HepG2 (cell line): ENCODE measurements at regions not wholly inside any gene's neighbourhood (a gene's known extent, or its start where the extent isn't known, plus 50 kb on each side); places are given as distances from the start of the nearest gene placed in this dataset.

Experiments used
- ATAC-seq: fragments of 200-7000 bp; cut with Tn5 transposase; 3 replicates; pipeline ENCODE4 v1.9.1; 2020; ENCODE audit warnings: mild to moderate bottlenecking, moderate library complexity
- BruUV-seq: library from RNA; stranded (reverse); fragments of 400-500 nt; replicated peaks from 2 replicates; lab custom pipeline; 2021; lab: Mats Ljungman, UMichigan
- CTCF ChIA-PET: fragments of 300-600 bp; formaldehyde crosslinking; extraction: SDS; loops from one replicate; lab custom pipeline; 2021; ENCODE audit warnings: low total read pairs, inconsistent platforms, low intra/inter-chr PET ratio; lab: Yijun Ruan, JAX
- POLR2A ChIA-PET: fragments of 350-600 bp; sonication (Branson Sonifier 250); formaldehyde crosslinking; loops from one replicate; lab custom pipeline; 2020; ENCODE audit warnings: antibody characterized with exemption, inconsistent platforms; lab: Yijun Ruan, JAX
- DNase-seq: peaks from one replicate; pipeline ENCODE4 v3.0.0-alpha.2; 2015; ENCODE audit warnings: low spot score
- FAIRE-seq: peaks from 3 replicates; lab custom pipeline; 2011; peaks lifted over from hg19 to GRCh38; lab: Jason Lieb, UNC
- H2AFZ ChIP-seq: one replicate; pipeline ENCODE4 v1.6.1; 2011; ENCODE audit warnings: low read length, inconsistent platforms
- H3K27ac ChIP-seq: fragments of 300-600 bp; 3 replicates; pipeline ENCODE4 v1.8.0; 2011; ENCODE audit warnings: mixed run types, mild to moderate bottlenecking, mixed read lengths, low read length, inconsistent platforms; ENCODE audit not compliant: insufficient read depth; ENCODE audit errors: extremely low read length
- H3K27me3 ChIP-seq, 2 experiments: fragments of 200-600 bp in 1 of 2; 2 replicates in 1 of 2; 3 replicates in 1 of 2; pipeline versions ENCODE4 v1.6.0 to v1.8.0; 2011; ENCODE audit warnings: low read length in 2 of 2, mild to moderate bottlenecking in 2 of 2, moderate library complexity in 2 of 2, inconsistent platforms in 1 of 2; ENCODE audit not compliant: insufficient read depth in 2 of 2, control insufficient read depth in 1 of 2
- H3K36me3 ChIP-seq, 2 experiments: fragments of 200-600 bp in 1 of 2; replicated peaks in 1 of 2; 2 replicates in 1 of 2; 3 replicates in 1 of 2; pipeline versions ENCODE4 v1.5.1 to v1.8.0; 2011; ENCODE audit warnings: low read length in 2 of 2, inconsistent platforms in 1 of 2; ENCODE audit not compliant: insufficient read depth in 2 of 2, control insufficient read depth in 1 of 2
- H3K4me1 ChIP-seq: 2 replicates; pipeline ENCODE4 v1.5.1; 2012; ENCODE audit warnings: low read length, inconsistent platforms; ENCODE audit not compliant: insufficient read depth
- H3K4me2 ChIP-seq: 2 replicates; pipeline ENCODE4 v1.6.0; 2011; ENCODE audit warnings: low read depth, low read length, inconsistent platforms
- H3K4me3 ChIP-seq, 3 experiments: fragments of 200-600 bp in 1 of 3; sonication (generic), shearing (Covaris generic) in 1 of 3; replicated peaks in 1 of 3; 2 replicates each; pipeline ENCODE4 v1.5.1; 2011 to 2016; ENCODE audit warnings: low read length in 3 of 3, inconsistent platforms in 2 of 3, low read depth in 2 of 3, mild to moderate bottlenecking in 2 of 3, control low read depth in 1 of 3, mixed read lengths in 1 of 3; ENCODE audit not compliant: insufficient read depth in 1 of 3
- H3K79me2 ChIP-seq: one replicate; pipeline ENCODE4 v1.6.1; 2011; ENCODE audit warnings: low read length, inconsistent platforms; ENCODE audit not compliant: insufficient read depth
- H3K9ac ChIP-seq: 2 replicates; pipeline ENCODE4 v1.6.0; 2011; ENCODE audit warnings: mild to moderate bottlenecking, low read depth, low read length, inconsistent platforms; ENCODE audit not compliant: insufficient read depth
- H3K9me3 ChIP-seq: 2 replicates; pipeline ENCODE4 v1.5.1; 2012; ENCODE audit warnings: mild to moderate bottlenecking, low read length
- H4K20me1 ChIP-seq: 2 replicates; pipeline ENCODE4 v1.6.0; 2011; ENCODE audit warnings: inconsistent platforms, mild to moderate bottlenecking, low read length, moderate library complexity; ENCODE audit not compliant: insufficient read depth
- CBX1 ChIP-seq: IDR thresholded peaks from one replicate; pipeline ENCODE4 v1.6.1; 2016; ENCODE audit warnings: antibody characterized with exemption, low read depth
- ERF ChIP-seq: IDR thresholded peaks from 2 replicates; pipeline ENCODE4 v1.6.1; 2018; ENCODE audit warnings: missing biosample characterization, missing genetic modification reagents
- GZF1 ChIP-seq: sonication (generic); formaldehyde crosslinking; IDR thresholded peaks from 2 replicates; pipeline ENCODE4 v1.5.1; 2020; ENCODE audit warnings: mild to moderate bottlenecking, missing genetic modification reagents
- HNRNPK ChIP-seq: fragments of 200-400 bp; formaldehyde crosslinking; IDR thresholded peaks from 2 replicates; pipeline ENCODE4 v1.6.1; 2018; ENCODE audit warnings: low read length, low read depth, moderate library complexity, mild to moderate bottlenecking; ENCODE audit not compliant: poor library complexity, severe bottlenecking
- KAT2B ChIP-seq: fragments of 150-350 bp; IDR thresholded peaks from 2 replicates; pipeline ENCODE4 v1.6.1; 2014; ENCODE audit warnings: low read depth, low read length, borderline replicate concordance
- MXD4 ChIP-seq: IDR thresholded peaks from 2 replicates; pipeline ENCODE4 v1.6.1; 2016; ENCODE audit warnings: mild to moderate bottlenecking, missing biosample characterization, missing genetic modification reagents
- RNF2 ChIP-seq: fragments of 450-650 bp; conservative IDR thresholded peaks from 2 replicates; pipeline ENCODE4 v1.6.1; 2016; ENCODE audit warnings: low read depth
- ZGPAT ChIP-seq: IDR thresholded peaks from 2 replicates; pipeline ENCODE4 v1.6.1; 2016; ENCODE audit warnings: mild to moderate bottlenecking
- ZNF468 ChIP-seq: sonication (generic); formaldehyde crosslinking; IDR thresholded peaks from 2 replicates; pipeline ENCODE4 v1.8.0; 2022; ENCODE audit warnings: mild to moderate bottlenecking, moderate library complexity, missing genetic modification reagents
- ZNF589 ChIP-seq: sonication (generic); formaldehyde crosslinking; conservative IDR thresholded peaks from 2 replicates; pipeline ENCODE4 v1.8.0; 2022; ENCODE audit warnings: mild to moderate bottlenecking, moderate library complexity, missing genetic modification reagents
- ZNF703 ChIP-seq: sonication (generic); formaldehyde crosslinking; IDR thresholded peaks from 2 replicates; pipeline ENCODE4 v1.5.1; 2020; ENCODE audit warnings: missing genetic modification reagents, mild to moderate bottlenecking, moderate library complexity, borderline replicate concordance
- ZNF766 ChIP-seq: sonication (generic); formaldehyde crosslinking; IDR thresholded peaks from 2 replicates; pipeline ENCODE4 v1.5.0; 2020; ENCODE audit warnings: missing genetic modification reagents, borderline replicate concordance
- ZNF768 ChIP-seq: sonication (generic); formaldehyde crosslinking; IDR thresholded peaks from 2 replicates; pipeline ENCODE4 v1.4.0; 2020; ENCODE audit warnings: missing genetic modification reagents
- WGBS: methylation state at CpG from one replicate; pipeline ENCODE4 v1.1.6; 2017; ENCODE audit warnings: low lambda C conversion rate; 5-methylcytosine and 5-hydroxymethylcytosine counted together
- in situ Hi-C: cut with HindIII; loops from 2 replicates; pipeline ENCODE4 v1.10.0; 2017; ENCODE audit warnings: low pct_unique_long_range_greater_than_20kb; ENCODE audit not compliant: extremely low pct_ligation_motif_present
- intact Hi-C: fragments of 100-400 bp; cut with micrococcal nuclease; formaldehyde crosslinking; loops from one replicate; pipeline ENCODE4 v1.10.0; 2022; ENCODE audit not compliant: unreplicated experiment
- TF ChIP-seq, protein P1 (sequence below): IDR thresholded peaks from 2 replicates; pipeline ENCODE4 v1.6.1; 2018; ENCODE audit warnings: missing genetic modification reagents, mild to moderate bottlenecking, missing compliant biosample characterization
- TF ChIP-seq, protein P2 (sequence below): sonication (generic); formaldehyde crosslinking; IDR thresholded peaks from 2 replicates; pipeline ENCODE4 v1.8.1; 2022; ENCODE audit warnings: mild to moderate bottlenecking, missing genetic modification reagents
- TF ChIP-seq, protein P3 (sequence below): sonication (generic); formaldehyde crosslinking; IDR thresholded peaks from 2 replicates; pipeline ENCODE4 v1.8.0; 2022; ENCODE audit warnings: mild to moderate bottlenecking, missing genetic modification reagents, moderate library complexity

DNA sequence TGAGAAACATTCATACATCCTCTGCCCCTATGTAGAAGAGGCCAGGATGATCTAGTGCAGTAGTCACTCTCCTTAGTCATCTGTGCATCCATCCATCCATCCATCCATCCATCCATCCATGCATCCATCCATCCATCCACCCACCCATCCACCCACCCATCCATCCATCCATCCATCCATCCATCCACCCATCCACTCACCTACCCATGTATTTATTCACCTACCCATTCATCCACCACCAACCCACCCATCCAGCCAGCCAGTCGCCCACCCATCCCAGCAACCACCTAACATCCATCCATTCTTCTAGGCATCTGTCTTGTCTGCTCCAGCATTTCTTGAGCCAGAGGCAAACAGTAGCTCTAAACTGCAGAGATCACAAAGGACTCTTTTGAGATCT lies 87.1 kb downstream of the MSX2 start:
- WGBS, result 0% methylated on average over 1 of the region's 1 CpG
- no peak overlapping the region for H3K9ac ChIP-seq
- TF ChIP-seq, protein P1, sequence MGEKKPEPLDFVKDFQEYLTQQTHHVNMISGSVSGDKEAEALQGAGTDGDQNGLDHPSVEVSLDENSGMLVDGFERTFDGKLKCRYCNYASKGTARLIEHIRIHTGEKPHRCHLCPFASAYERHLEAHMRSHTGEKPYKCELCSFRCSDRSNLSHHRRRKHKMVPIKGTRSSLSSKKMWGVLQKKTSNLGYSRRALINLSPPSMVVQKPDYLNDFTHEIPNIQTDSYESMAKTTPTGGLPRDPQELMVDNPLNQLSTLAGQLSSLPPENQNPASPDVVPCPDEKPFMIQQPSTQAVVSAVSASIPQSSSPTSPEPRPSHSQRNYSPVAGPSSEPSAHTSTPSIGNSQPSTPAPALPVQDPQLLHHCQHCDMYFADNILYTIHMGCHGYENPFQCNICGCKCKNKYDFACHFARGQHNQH (CRISPR knock-in tag), result no peak
- TF ChIP-seq CBX1 (no peak), ZNF766 (CRISPR knock-in tag) (no peak), HNRNPK (no peak), KAT2B (no peak)
- H4K20me1 ChIP-seq, result no peaks in the 10 kb centered on the region
- in situ Hi-C loops (no loop called here), intact Hi-C loops (no loop called here)
- H2AFZ ChIP-seq, result no peak overlapping the region
- no peaks in the 10 kb centered on the region for H3K36me3 ChIP-seq
- DNase-seq (no peak), ATAC-seq (no peak), FAIRE-seq (no peak)
- ChIA-PET POLR2A (no interaction called here), CTCF (no interaction called here)
- no peak overlapping the region for H3K27ac ChIP-seq
- no peaks in the 10 kb centered on the region for H3K27me3 ChIP-seq
- no peaks in the 10 kb centered on the region for H3K9me3 ChIP-seq
- no peak overlapping the region for H3K4me2 ChIP-seq
- H3K4me3 ChIP-seq, result no peak overlapping the region
- no peaks in the 10 kb centered on the region for H3K4me1 ChIP-seq
- no TSS peak for BruUV-seq
- H3K79me2 ChIP-seq, result no peaks in the 10 kb centered on the region

DNA sequence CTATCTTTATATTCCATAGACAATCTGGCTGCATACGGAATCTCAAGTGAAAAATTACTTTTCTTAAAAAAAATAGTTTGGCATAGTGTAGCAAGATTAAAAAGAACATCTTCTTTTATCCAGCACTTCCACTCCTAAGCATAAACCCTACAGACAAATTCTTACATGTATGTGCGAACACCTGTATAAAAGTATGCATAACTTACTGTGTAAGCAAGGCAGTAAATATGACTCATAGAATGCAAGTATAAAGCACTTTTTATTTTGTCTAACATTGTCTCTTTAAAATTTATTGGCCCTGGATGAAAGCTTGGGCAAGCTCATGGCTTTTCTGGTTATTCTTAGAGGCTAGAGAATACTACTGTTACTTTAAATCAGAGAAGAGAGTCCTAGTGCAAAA lies 86.4 kb downstream of the MSX2 start:
- H3K27me3 ChIP-seq, result no peaks in the 10 kb centered on the region
- ChIA-PET POLR2A (no interaction called here), CTCF (no interaction called here)
- 29% methylated on average over 2 of the region's 2 CpGs for WGBS
- H3K4me2 ChIP-seq, result no peak overlapping the region
- DNase-seq, result no peak
- H3K27ac ChIP-seq, result no peak overlapping the region
- no peaks in the 10 kb centered on the region for H4K20me1 ChIP-seq
- H2AFZ ChIP-seq, result no peak overlapping the region
- H3K79me2 ChIP-seq, result no peaks in the 10 kb centered on the region
- no peak for ATAC-seq
- H3K9me3 ChIP-seq, result no peaks in the 10 kb centered on the region
- no peak for FAIRE-seq
- in situ Hi-C loops (no loop called here), intact Hi-C loops (no loop called here)
- no TSS peak for BruUV-seq
- no peak overlapping the region for H3K4me3 ChIP-seq
- H3K36me3 ChIP-seq, result no peaks in the 10 kb centered on the region
- no peaks in the 10 kb centered on the region for H3K4me1 ChIP-seq
- no peak overlapping the region for H3K9ac ChIP-seq
- TF ChIP-seq ZNF703 (CRISPR knock-in tag) (no peak), ZNF768 (CRISPR knock-in tag) (no peak), RNF2 (no peak), ERF (no peak), ZNF589 (CRISPR knock-in tag) (no peak), ZNF468 (CRISPR knock-in tag) (no peak), ZGPAT (no peak), MXD4 (no peak), GZF1 (CRISPR knock-in tag) (no peak)
- TF ChIP-seq, protein P2, sequence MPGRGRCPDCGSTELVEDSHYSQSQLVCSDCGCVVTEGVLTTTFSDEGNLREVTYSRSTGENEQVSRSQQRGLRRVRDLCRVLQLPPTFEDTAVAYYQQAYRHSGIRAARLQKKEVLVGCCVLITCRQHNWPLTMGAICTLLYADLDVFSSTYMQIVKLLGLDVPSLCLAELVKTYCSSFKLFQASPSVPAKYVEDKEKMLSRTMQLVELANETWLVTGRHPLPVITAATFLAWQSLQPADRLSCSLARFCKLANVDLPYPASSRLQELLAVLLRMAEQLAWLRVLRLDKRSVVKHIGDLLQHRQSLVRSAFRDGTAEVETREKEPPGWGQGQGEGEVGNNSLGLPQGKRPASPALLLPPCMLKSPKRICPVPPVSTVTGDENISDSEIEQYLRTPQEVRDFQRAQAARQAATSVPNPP (CRISPR knock-in tag), result no peak
- TF ChIP-seq, protein P3, sequence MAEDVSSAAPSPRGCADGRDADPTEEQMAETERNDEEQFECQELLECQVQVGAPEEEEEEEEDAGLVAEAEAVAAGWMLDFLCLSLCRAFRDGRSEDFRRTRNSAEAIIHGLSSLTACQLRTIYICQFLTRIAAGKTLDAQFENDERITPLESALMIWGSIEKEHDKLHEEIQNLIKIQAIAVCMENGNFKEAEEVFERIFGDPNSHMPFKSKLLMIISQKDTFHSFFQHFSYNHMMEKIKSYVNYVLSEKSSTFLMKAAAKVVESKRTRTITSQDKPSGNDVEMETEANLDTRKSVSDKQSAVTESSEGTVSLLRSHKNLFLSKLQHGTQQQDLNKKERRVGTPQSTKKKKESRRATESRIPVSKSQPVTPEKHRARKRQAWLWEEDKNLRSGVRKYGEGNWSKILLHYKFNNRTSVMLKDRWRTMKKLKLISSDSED (CRISPR knock-in tag), result no peak
